Lower lobe of right lung (tissue), 2 donors: ENCODE measurements at regions not wholly inside any gene's neighbourhood (a gene's known extent, or its start where the extent isn't known, plus 50 kb on each side); places are given as distances from the start of the nearest gene placed in this dataset.
"Not testable (repeated sequence)": the region's sequence is repeated elsewhere in the genome, so short reads cannot be mapped to it uniquely, and the experiment has no call there.

Experiments used
- ATAC-seq, 2 donors: fragments of 200-7000 bp; cut with Tn5 transposase; one replicate each; pipeline ENCODE4 v1.9.1; 2020 to 2022; ENCODE audit warnings: mild to moderate bottlenecking in 2 of 2, moderate library complexity in 2 of 2
- DNase-seq: peaks from one replicate; pipeline ENCODE4 v3.0.0-alpha.2; 2020
- H3K27ac ChIP-seq: fragments of 200-600 bp; one replicate; pipeline ENCODE4 v1.8.0; 2022
- H3K27me3 ChIP-seq: fragments of 200-600 bp; one replicate; pipeline ENCODE4 v1.8.0; 2022; ENCODE audit warnings: low read depth
- H3K36me3 ChIP-seq: fragments of 200-600 bp; one replicate; pipeline ENCODE4 v1.8.0; 2022; ENCODE audit warnings: mild to moderate bottlenecking
- H3K4me1 ChIP-seq: fragments of 200-600 bp; one replicate; pipeline ENCODE4 v1.8.0; 2022
- H3K4me3 ChIP-seq: fragments of 200-600 bp; one replicate; pipeline ENCODE4 v1.8.0; 2022; ENCODE audit warnings: mild to moderate bottlenecking
- H3K9me3 ChIP-seq: fragments of 200-600 bp; one replicate; pipeline ENCODE4 v1.8.0; 2022
- intact Hi-C: fragments of 100-400 bp; cut with DNase I; formaldehyde crosslinking; loops from one replicate; pipeline ENCODE4 v1.11.0; 2022
- TF ChIP-seq, protein P1 (sequence below): fragments of 200-600 bp; IDR thresholded peaks from one replicate; pipeline ENCODE4 v1.8.0; 2022; ENCODE audit warnings: antibody characterized with exemption, mild to moderate bottlenecking
- donor health status: DM: no; HTN: yes; CAD: no; lungs with severe emphysema.

DNA sequence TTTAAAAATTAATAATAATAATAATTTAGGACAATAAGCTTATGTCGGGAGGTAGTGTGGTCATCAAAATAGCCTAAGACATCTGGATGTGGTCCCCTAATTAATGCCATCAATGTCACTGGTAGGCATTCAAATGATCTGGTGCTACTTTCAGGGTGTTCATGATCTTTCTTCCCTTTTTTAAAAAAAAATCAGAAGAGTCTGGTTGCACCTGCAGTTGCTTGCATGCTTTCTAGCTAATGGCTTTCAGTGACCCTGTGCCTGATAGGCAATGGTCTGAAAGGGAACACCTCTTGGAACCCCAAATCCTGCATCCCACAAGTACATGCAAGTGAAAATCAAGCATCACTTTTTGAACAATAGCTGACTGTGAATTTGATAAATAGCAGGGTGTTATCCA lies 64.1 kb upstream of the KBTBD8 start:
- Histone ChIP-seq H3K4me3 (no peak overlapping the region), H3K4me1 (no peaks in the 10 kb centered on the region), H3K9me3 (no peaks in the 10 kb centered on the region), H3K27me3 (peaks cover 5% of the 10 kb centered on the region), H3K27ac (no peak overlapping the region), H3K36me3 (no peaks in the 10 kb centered on the region)
- no peak for DNase-seq
- intact Hi-C loops: no loop called here
- no peak for ATAC-seq
- TF ChIP-seq, protein P1, sequence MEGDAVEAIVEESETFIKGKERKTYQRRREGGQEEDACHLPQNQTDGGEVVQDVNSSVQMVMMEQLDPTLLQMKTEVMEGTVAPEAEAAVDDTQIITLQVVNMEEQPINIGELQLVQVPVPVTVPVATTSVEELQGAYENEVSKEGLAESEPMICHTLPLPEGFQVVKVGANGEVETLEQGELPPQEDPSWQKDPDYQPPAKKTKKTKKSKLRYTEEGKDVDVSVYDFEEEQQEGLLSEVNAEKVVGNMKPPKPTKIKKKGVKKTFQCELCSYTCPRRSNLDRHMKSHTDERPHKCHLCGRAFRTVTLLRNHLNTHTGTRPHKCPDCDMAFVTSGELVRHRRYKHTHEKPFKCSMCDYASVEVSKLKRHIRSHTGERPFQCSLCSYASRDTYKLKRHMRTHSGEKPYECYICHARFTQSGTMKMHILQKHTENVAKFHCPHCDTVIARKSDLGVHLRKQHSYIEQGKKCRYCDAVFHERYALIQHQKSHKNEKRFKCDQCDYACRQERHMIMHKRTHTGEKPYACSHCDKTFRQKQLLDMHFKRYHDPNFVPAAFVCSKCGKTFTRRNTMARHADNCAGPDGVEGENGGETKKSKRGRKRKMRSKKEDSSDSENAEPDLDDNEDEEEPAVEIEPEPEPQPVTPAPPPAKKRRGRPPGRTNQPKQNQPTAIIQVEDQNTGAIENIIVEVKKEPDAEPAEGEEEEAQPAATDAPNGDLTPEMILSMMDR: no peak

- Histone ChIP-seq H3K4me3 (no peak overlapping the region), H3K9me3 (no peaks in the 10 kb centered on the region), H3K27ac (no peak overlapping the region), H3K27me3 (peaks cover 6% of the 10 kb centered on the region), H3K4me1 (no peaks in the 10 kb centered on the region), H3K36me3 (no peaks in the 10 kb centered on the region)
- no peak for DNase-seq
- TF ChIP-seq, protein P1: no peak
- intact Hi-C loops: no loop called here
- ATAC-seq: no peak
Measured at GRCh38 chr3:66934725-66935124, 63.4 kb upstream of the KBTBD8 start.

DNA sequence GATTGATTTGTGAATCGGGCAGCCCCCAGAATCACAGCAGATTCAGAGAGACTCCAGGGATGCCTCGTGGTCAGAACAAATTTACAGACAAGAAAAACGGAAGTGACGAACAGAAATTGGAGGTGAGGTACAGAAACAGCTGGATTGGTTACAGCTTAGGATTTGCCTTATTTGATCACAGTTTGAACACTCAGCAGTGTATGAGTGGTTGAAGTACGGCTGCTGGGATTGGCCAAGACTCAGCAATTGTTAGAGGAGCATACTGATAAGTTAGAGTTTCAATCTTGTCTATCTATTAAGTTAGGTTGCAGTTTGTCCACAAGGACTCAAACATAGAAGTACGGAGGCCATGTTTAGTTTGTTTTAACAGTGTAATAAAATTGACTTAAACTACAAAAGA lies 61.1 kb upstream of the KBTBD8 start:
- H3K36me3 ChIP-seq, H3K27me3 ChIP-seq, ATAC-seq, DNase-seq, intact Hi-C loops, H3K4me3 ChIP-seq, H3K27ac ChIP-seq, H3K4me1 ChIP-seq, H3K9me3 ChIP-seq: not testable (repeated sequence)

DNA sequence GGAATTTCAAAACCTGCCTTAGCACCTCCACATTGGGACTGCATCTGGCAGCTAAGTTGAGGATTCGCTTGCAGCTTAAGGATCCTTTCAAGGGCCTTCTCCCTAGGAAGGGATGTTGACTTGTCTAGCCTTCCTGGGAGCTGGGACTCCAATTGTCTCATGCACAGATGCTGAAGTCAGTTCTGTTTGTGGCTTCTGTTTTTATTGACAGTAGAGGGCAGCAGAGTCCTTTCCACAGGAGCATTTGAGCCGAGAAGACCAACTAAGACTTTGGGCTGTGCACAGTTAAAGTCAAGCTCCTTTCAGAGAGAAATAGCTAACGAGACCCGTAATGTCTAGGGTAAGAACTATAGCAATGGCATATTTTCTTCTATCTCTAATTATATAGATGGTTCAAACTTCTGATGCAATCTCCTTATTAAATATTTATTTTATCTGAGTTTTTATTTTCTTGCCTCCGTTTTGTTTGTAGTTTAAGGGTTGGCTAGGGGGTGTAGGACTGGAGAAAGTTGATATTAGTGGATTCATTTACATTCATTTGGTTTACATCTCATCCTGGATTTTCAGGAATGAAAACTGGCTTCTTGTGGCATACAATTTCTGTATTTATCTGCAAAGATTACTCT lies 59.7 kb upstream of the KBTBD8 start:
- TF ChIP-seq, protein P1: peak; percentile 67
- DNase-seq: no peak
- Histone ChIP-seq H3K9me3 (no peaks in the 10 kb centered on the region), H3K36me3 (no peaks in the 10 kb centered on the region), H3K4me1 (no peaks in the 10 kb centered on the region), H3K27ac (no peak overlapping the region), H3K27me3 (peaks cover 6% of the 10 kb centered on the region), H3K4me3 (no peak overlapping the region)
- intact Hi-C loops: no loop called here
- peak; percentile 66 to 69 for ATAC-seq

DNA sequence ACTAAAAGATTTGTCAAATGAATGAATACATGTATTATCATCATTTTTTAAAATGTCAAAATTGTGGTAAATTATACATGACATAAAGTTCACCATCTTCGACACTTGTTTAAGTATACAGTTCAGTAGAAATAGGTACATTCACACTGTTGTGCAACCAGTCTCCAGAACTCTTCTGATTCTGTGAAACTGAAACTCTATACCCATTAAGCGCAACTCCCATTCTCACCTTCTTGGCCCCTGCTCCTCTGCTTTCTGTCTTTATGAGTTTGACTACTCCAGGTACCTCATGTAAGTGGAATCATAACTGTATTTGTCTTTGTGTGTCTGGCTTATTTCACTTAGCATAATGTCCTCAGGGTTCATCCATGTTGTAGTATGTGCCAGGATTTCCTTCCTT lies 50.1 kb upstream of the KBTBD8 start:
- intact Hi-C loops: no loop called here
- TF ChIP-seq, protein P1: no peak
- no peak for ATAC-seq
- H3K4me3 ChIP-seq: no peak overlapping the region
- no peaks in the 10 kb centered on the region for H3K9me3 ChIP-seq
- no peak overlapping the region for H3K27ac ChIP-seq
- no peaks in the 10 kb centered on the region for H3K4me1 ChIP-seq
- no peaks in the 10 kb centered on the region for H3K27me3 ChIP-seq
- no peak for DNase-seq
- no peaks in the 10 kb centered on the region for H3K36me3 ChIP-seq
